GM18505 (cell line): ENCODE measurements at regions not wholly inside any gene's neighbourhood (a gene's known extent, or its start where the extent isn't known, plus 50 kb on each side); places are given as distances from the start of the nearest gene placed in this dataset.
"Not testable (repeated sequence)": the region's sequence is repeated elsewhere in the genome, so short reads cannot be mapped to it uniquely, and the experiment has no call there.

Experiments
- ATAC-seq: cut with Tn5 transposase; IDR thresholded peaks from one replicate; pipeline ENCODE4 v1.9.1; 2021; ENCODE audit not compliant: unreplicated experiment
- POLR2A ChIP-seq: IDR thresholded peaks from 4 replicates; pipeline ENCODE4 v1.6.1; 2011; ENCODE audit warnings: borderline replicate concordance; ENCODE audit not compliant: insufficient read depth, insufficient read length; ENCODE audit errors: extremely low read depth

GRCh38 chr1:121587230-121587569 lies 402.4 kb downstream of the SRGAP2C start:
- no peak for TF ChIP-seq POLR2A
- no peak for ATAC-seq

- no peak for TF ChIP-seq POLR2A
- no peak for ATAC-seq
Measured at GRCh38 chr1:121587777-121588176, 403.0 kb downstream of the SRGAP2C start.

- ATAC-seq = no peak
- TF ChIP-seq POLR2A = no peak
Measured at GRCh38 chr1:121594096-121594495, 409.3 kb downstream of the SRGAP2C start.

- no peak for TF ChIP-seq POLR2A
- ATAC-seq = no peak
Measured at GRCh38 chr1:121595089-121595488, 410.3 kb downstream of the SRGAP2C start.

GRCh38 chr1:121604843-121605444 lies 420.2 kb downstream of the SRGAP2C start:
- ATAC-seq = not testable (repeated sequence)

GRCh38 chr1:121607499-121607898 lies 422.7 kb downstream of the SRGAP2C start:
- ATAC-seq = not testable (repeated sequence)
